GM13976 (cell line): ENCODE measurements at regions not wholly inside any gene's neighbourhood (a gene's known extent, or its start where the extent isn't known, plus 50 kb on each side); places are given as distances from the start of the nearest gene placed in this dataset.

ENCODE experiments used
- DNase-seq: peaks from one replicate; pipeline ENCODE4 v3.0.0; 2012; ENCODE audit warnings: low spot score
- in situ Hi-C: fragments of 300-500 bp; cut with MboI; formaldehyde crosslinking; loops from one replicate; pipeline ENCODE4 v1.12.0; 2022; ENCODE audit warnings: low sequenced_read_pairs, mixed read lengths, inconsistent platforms; ENCODE audit not compliant: unreplicated experiment
- TF ChIP-seq, protein P1 (sequence below): IDR thresholded peaks from 2 replicates; pipeline ENCODE4 v1.5.1; 2012; ENCODE audit warnings: borderline replicate concordance, mild to moderate bottlenecking; ENCODE audit not compliant: insufficient read depth; ENCODE audit errors: extremely low read depth, missing control alignments, control extremely low read depth

DNA sequence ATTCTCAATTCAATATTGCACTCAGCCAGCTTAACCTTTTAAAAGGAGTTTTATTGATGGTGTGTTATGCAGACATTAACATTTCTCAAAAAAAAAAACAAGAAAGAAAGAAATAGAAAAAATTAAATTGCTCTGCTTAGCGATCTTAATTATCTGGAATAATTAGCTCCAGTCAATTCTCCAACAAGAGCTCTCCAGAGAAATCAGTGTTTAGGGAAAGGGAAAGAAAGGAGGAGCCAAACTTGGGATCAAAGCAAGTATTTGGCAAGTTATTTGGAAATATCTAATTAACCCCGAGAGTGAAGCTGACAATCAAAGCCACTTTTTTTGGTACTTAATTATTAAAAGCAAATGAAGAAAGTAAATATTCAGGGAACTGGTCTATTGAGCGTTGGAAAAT lies 60.7 kb upstream of the CAMK1G start:
- TF ChIP-seq, protein P1, sequence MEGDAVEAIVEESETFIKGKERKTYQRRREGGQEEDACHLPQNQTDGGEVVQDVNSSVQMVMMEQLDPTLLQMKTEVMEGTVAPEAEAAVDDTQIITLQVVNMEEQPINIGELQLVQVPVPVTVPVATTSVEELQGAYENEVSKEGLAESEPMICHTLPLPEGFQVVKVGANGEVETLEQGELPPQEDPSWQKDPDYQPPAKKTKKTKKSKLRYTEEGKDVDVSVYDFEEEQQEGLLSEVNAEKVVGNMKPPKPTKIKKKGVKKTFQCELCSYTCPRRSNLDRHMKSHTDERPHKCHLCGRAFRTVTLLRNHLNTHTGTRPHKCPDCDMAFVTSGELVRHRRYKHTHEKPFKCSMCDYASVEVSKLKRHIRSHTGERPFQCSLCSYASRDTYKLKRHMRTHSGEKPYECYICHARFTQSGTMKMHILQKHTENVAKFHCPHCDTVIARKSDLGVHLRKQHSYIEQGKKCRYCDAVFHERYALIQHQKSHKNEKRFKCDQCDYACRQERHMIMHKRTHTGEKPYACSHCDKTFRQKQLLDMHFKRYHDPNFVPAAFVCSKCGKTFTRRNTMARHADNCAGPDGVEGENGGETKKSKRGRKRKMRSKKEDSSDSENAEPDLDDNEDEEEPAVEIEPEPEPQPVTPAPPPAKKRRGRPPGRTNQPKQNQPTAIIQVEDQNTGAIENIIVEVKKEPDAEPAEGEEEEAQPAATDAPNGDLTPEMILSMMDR, result no peak
- DNase-seq, result no peak
- in situ Hi-C loops, result no loop called here

DNA sequence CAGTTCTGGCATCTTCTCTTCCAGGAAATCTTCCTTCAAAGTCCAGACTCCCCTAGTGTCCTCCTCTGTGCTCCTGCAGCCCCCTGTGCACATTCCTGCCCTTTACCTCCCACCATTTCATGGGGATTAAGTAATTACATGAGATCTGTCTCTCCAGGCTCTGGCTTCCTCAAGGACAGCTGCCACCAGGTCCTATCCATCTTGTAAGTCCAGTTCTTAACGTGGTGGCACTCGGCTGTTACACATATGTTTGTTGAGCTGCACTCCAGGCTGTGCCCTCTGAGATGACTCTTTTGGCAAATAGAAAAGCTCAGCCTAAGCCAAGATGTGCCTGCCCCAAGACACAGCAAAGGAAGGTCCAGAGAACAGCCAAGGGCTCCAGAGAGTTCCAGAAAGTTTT lies 57.4 kb upstream of the CAMK1G start:
- in situ Hi-C loops, result no loop called here
- TF ChIP-seq, protein P1, result no peak
- DNase-seq, result no peak

GRCh38 chr1:209527372-209527771 lies 56.1 kb upstream of the CAMK1G start:
- DNase-seq, result no peak
- TF ChIP-seq, protein P1, result no peak
- in situ Hi-C loops, result no loop called here

DNA sequence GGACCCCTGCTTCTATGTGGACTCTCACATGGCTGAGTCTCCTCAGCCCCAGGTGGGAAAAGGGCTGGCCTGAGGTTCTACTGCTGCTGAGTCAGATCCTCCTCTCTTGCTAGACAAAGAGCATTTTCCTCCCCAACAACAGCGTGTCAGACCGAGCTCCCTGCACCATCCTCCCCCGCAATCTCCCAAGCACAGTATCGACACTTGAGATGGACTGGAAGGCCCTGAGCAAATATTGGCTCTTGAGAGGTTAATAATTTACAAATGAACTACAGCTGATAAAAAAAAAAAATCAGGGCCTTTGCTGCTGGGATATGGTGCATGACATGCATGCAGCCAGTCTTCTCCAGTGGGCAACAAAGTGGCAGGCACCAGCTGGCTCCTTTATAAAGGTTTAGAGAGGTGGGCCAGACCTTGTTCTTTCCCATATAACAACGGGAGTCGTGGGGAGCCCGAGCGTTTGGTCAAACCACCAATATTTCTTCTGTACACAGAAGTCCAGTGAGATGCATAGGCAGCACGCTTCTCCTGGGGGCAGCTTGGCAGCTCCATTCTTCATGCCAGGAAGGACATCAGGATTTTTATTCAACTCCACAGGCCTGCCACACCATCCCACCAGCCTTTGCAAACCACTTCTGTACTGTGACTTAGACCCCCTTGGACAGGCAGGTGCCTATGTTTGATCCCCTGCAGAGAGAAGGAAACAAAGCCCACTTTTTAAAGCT lies 55.4 kb upstream of the CAMK1G start:
- in situ Hi-C loops, result no loop called here
- DNase-seq, result no peak
- TF ChIP-seq, protein P1, result no peak

GRCh38 chr1:209529233-209529632 lies 54.3 kb upstream of the CAMK1G start:
- TF ChIP-seq, protein P1, result no peak
- in situ Hi-C loops, result no loop called here
- DNase-seq, result no peak

DNA sequence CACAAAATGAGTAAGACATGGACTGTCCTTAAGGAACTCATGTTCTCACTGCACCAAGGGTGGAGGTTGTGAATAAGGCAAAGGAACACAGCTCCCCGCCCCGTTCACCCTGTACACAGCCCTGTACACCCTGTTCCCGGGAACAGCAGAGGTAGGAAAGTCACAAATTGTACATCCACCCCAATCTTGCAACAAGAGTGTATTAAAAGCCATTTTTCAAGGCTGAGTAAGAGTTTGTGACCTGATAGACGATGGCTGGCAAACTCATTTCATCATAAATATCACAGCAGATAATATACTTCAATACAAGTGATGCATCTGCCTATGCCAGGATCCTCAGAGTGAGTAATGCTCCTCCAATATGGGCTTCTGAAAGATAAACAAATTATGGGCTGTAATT lies 52.5 kb upstream of the CAMK1G start:
- DNase-seq, result no peak
- TF ChIP-seq, protein P1, result no peak
- in situ Hi-C loops, result no loop called here
